IMR-90 (cell line): ENCODE measurements at regions not wholly inside any gene's neighbourhood (a gene's known extent, or its start where the extent isn't known, plus 50 kb on each side); places are given as distances from the start of the nearest gene placed in this dataset.

Experiments used
- ATAC-seq: fragments of 200-7000 bp; cut with Tn5 transposase; 2 replicates; pipeline ENCODE4 v1.9.1; 2020; ENCODE audit warnings: low read depth, mild to moderate bottlenecking, moderate library complexity
- BruUV-seq: library from RNA; stranded (reverse); fragments of 400-500 nt; replicated peaks from 2 replicates; lab custom pipeline; 2021; lab: Mats Ljungman, UMichigan
- CTCF ChIA-PET: fragments of 300-600 bp; formaldehyde crosslinking; extraction: SDS; loops from one replicate; lab custom pipeline; 2021; ENCODE audit warnings: antibody characterized with exemption; lab: Yijun Ruan, JAX
- POLR2A ChIA-PET: fragments of 300-600 bp; sonication (Branson Sonifier 250); formaldehyde crosslinking; loops from one replicate; lab custom pipeline; 2022; ENCODE audit warnings: antibody characterized with exemption; ENCODE audit not compliant: unreplicated experiment; lab: Charles Lee
- DNase-seq: peaks from one replicate; pipeline ENCODE4 v3.0.0; 2013
- H2AFZ ChIP-seq: replicated peaks from 2 replicates; pipeline ENCODE3; 2013; ENCODE audit warnings: low read length, mild to moderate bottlenecking; ENCODE audit not compliant: poor library complexity
- H2AK5ac ChIP-seq: 2 replicates; pipeline ENCODE4 v1.6.1; 2013; ENCODE audit warnings: low read depth, low read length, inconsistent platforms
- H2AK9ac ChIP-seq: replicated peaks from 2 replicates; pipeline ENCODE3; 2013; ENCODE audit warnings: mild to moderate bottlenecking, low read depth, low read length, moderate library complexity; ENCODE audit not compliant: poor library complexity
- H2BK120ac ChIP-seq: 2 replicates; pipeline ENCODE4 v1.6.1; 2013; ENCODE audit warnings: low read depth, low read length, inconsistent platforms
- H2BK15ac ChIP-seq: 3 replicates; pipeline ENCODE4 v1.6.1; 2013; ENCODE audit warnings: low read depth, low read length, inconsistent platforms
- H2BK20ac ChIP-seq: 2 replicates; pipeline ENCODE4 v1.6.1; 2013; ENCODE audit warnings: low read depth, mild to moderate bottlenecking, inconsistent platforms, low read length, moderate library complexity
- H2BK5ac ChIP-seq: 2 replicates; pipeline ENCODE4 v1.6.1; 2013; ENCODE audit warnings: mild to moderate bottlenecking, low read depth, low read length, inconsistent platforms; ENCODE audit not compliant: poor library complexity, severe bottlenecking
- H3K14ac ChIP-seq: replicated peaks from 2 replicates; pipeline ENCODE4 v1.6.1; 2013; ENCODE audit warnings: low read depth, low read length, inconsistent platforms
- H3K18ac ChIP-seq: 2 replicates; pipeline ENCODE4 v1.6.1; 2013; ENCODE audit warnings: low read depth, low read length, control low read depth
- H3K23ac ChIP-seq: 2 replicates; pipeline ENCODE4 v1.6.1; 2013; ENCODE audit warnings: low read depth, low read length, inconsistent platforms
- H3K27ac ChIP-seq: 2 replicates; pipeline ENCODE4 v1.5.1; 2013; ENCODE audit warnings: mild to moderate bottlenecking, control low read depth, low read length; ENCODE audit not compliant: insufficient read depth
- H3K27me3 ChIP-seq: 2 replicates; pipeline ENCODE4 v1.6.1; 2013; ENCODE audit warnings: low read length; ENCODE audit not compliant: control insufficient read depth, insufficient read depth
- H3K36me3 ChIP-seq: 2 replicates; pipeline ENCODE4 v1.6.1; 2013; ENCODE audit warnings: low read length, mixed read lengths; ENCODE audit not compliant: control insufficient read depth, insufficient read depth
- H3K4ac ChIP-seq: 2 replicates; pipeline ENCODE4 v1.6.1; 2013; ENCODE audit warnings: low read depth, low read length, inconsistent platforms
- H3K4me1 ChIP-seq: 2 replicates; pipeline ENCODE4 v1.6.1; 2013; ENCODE audit warnings: low read length, mixed read lengths; ENCODE audit not compliant: control insufficient read depth, insufficient read depth
- H3K4me2 ChIP-seq: 2 replicates; pipeline ENCODE4 v1.6.1; 2013; ENCODE audit warnings: low read depth, mild to moderate bottlenecking, control low read depth, low read length, moderate library complexity
- H3K4me3 ChIP-seq: 2 replicates; pipeline ENCODE4 v1.5.1; 2013; ENCODE audit warnings: low read depth, mild to moderate bottlenecking, control low read depth, low read length, moderate library complexity; ENCODE audit not compliant: insufficient read depth
- H3K56ac ChIP-seq: 2 replicates; pipeline ENCODE4 v1.6.1; 2013; ENCODE audit warnings: low read length, inconsistent platforms; ENCODE audit not compliant: insufficient read depth; ENCODE audit errors: extremely low read depth
- H3K79me1 ChIP-seq, 2 experiments: 2 replicates each; pipeline ENCODE4 v1.6.1; 2013; ENCODE audit warnings: low read length in 2 of 2, inconsistent platforms in 1 of 2, low read depth in 1 of 2
- H3K9ac ChIP-seq: 2 replicates; pipeline ENCODE4 v1.6.1; 2013; ENCODE audit warnings: low read depth, low read length, control low read depth
- H3K9me1 ChIP-seq: 2 replicates; pipeline ENCODE4 v1.6.1; 2013; ENCODE audit warnings: low read length, inconsistent platforms; ENCODE audit not compliant: insufficient read depth
- H3K9me3 ChIP-seq: 2 replicates; pipeline ENCODE4 v1.6.1; 2013; ENCODE audit warnings: low read length; ENCODE audit not compliant: control insufficient read depth, insufficient read depth
- H4K20me1 ChIP-seq: 2 replicates; pipeline ENCODE4 v1.6.1; 2013; ENCODE audit warnings: low read length, inconsistent platforms; ENCODE audit not compliant: insufficient read depth
- H4K5ac ChIP-seq: 2 replicates; pipeline ENCODE4 v1.6.1; 2013; ENCODE audit warnings: mild to moderate bottlenecking, low read depth, low read length, control low read depth
- H4K8ac ChIP-seq, 2 experiments: 2 replicates each; pipeline ENCODE4 v1.6.1; 2013; ENCODE audit warnings: low read depth in 2 of 2, low read length in 2 of 2, control low read depth in 1 of 2, inconsistent platforms in 1 of 2
- H4K91ac ChIP-seq: 2 replicates; pipeline ENCODE4 v1.6.1; 2013; ENCODE audit warnings: low read depth, low read length, inconsistent platforms; ENCODE audit not compliant: insufficient read depth
- CEBPB ChIP-seq: IDR thresholded peaks from 2 replicates; pipeline ENCODE4 v1.6.1; 2012; ENCODE audit warnings: low read depth, low read length, improper control_type of control experiment
- CHD1 ChIP-seq: IDR thresholded peaks from 2 replicates; pipeline ENCODE4 v1.6.1; 2012; ENCODE audit warnings: low read depth, low read length, improper control_type of control experiment
- ELK1 ChIP-seq: fragments of 150-350 bp; IDR thresholded peaks from 2 replicates; pipeline ENCODE4 v1.6.1; 2016; ENCODE audit warnings: low read depth, mild to moderate bottlenecking, low read length, moderate library complexity, borderline replicate concordance
- MAFK ChIP-seq: IDR thresholded peaks from 2 replicates; pipeline ENCODE4 v1.6.1; 2012; ENCODE audit warnings: low read depth, low read length, improper control_type of control experiment
- WGBS, 2 experiments: methylation state at CpG; one replicate each; pipeline versions ENCODE4 v1.1.5 to v1.1.7; 2013; ENCODE audit warnings: missing lambda C conversion rate in 2 of 2; ENCODE audit not compliant: insufficient read length in 1 of 2; ENCODE audit errors: extremely low coverage in 2 of 2; 5-methylcytosine and 5-hydroxymethylcytosine counted together
- dilution Hi-C: fragments of 300-500 bp; cut with HindIII; formaldehyde crosslinking; loops from one replicate; pipeline ENCODE4 v1.14.3; 2018; ENCODE audit warnings: low sequenced_read_pairs; ENCODE audit not compliant: unreplicated experiment
- in situ Hi-C: fragments of 300-500 bp; cut with MboI; formaldehyde crosslinking; loops from 3 replicates; pipeline ENCODE4 v1.14.3; 2019; ENCODE audit warnings: low sequenced_read_pairs, inconsistent platforms, mixed read lengths
- intact Hi-C: fragments of 100-400 bp; cut with micrococcal nuclease; formaldehyde crosslinking; loops from 2 replicates; pipeline ENCODE4 v1.10.0; 2022

- Histone ChIP-seq H2AFZ (no peak overlapping the region), H3K79me1 (no peaks in the 10 kb centered on the region), H2BK15ac (no peak overlapping the region), H2AK9ac (no peak overlapping the region), H2BK5ac (no peak overlapping the region), H2BK120ac (no peak overlapping the region), H4K5ac (no peak overlapping the region), H4K20me1 (no peaks in the 10 kb centered on the region), H3K9me1 (no peaks in the 10 kb centered on the region), H3K4me3 (no peak overlapping the region), H2AK5ac (no peak overlapping the region), H3K27ac (no peak overlapping the region), H3K4me1 (no peaks in the 10 kb centered on the region), H3K23ac (no peak overlapping the region), H4K91ac (no peak overlapping the region), H3K9me3 (no peaks in the 10 kb centered on the region), H3K4ac (no peak overlapping the region), H3K18ac (no peak overlapping the region), H3K27me3 (no peaks in the 10 kb centered on the region), H3K9ac (no peak overlapping the region), H3K36me3 (no peaks in the 10 kb centered on the region), H3K56ac (no peak overlapping the region), H2BK20ac (no peak overlapping the region), H3K14ac (no peak overlapping the region), H4K8ac (no peak overlapping the region), H3K4me2 (no peak overlapping the region)
- ATAC-seq (no peak), DNase-seq (no peak)
- no TSS peak for BruUV-seq
- in situ Hi-C loops, result no loop called here
- CTCF ChIA-PET, result no interaction called here
- dilution Hi-C loops, result no loop called here
- POLR2A ChIA-PET, result no interaction called here
- intact Hi-C loops, result no loop called here
- whole genome bisulfite sequencing, 2 experiments, result no CpG with 5 or more reads among the region's 1 CpG
- no peak for TF ChIP-seq CHD1
- TF ChIP-seq MAFK, result no peak
- TF ChIP-seq CEBPB, result no peak
- TF ChIP-seq ELK1, result no peak
Measured at GRCh38 chr2:118437501-118437900, 349.2 kb downstream of the INSIG2 start.
